ENCODE measurements at regions not wholly inside any gene's neighbourhood (a gene's known extent, or its start where the extent isn't known, plus 50 kb on each side); places are given as distances from the start of the nearest gene placed in this dataset.

DNA sequence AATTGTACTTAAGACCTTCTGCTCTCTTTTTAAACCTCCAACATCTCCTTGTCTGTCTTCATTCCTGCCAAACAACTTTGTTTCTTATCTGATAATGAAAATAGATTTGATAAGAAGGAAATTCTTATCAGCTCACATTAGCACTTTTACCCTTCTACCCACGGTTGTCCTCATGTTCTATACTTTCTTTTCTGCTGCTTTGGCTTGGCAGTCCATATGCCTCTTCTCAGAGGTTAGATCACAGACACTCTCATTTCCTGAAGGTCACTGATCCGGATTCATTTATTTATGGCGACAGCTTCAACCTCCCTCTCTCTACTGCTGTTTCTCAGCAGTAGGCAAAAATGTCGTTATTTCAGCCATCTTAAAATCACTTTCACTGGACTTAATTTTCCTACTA, 2015.8 kb downstream of the NCAM2 start:
- DNase-seq (ENCODE audit: low read depth), result no peak
- no peak overlapping the region for H3K4me3 ChIP-seq (ENCODE audit: control insufficient read depth, low read depth, low read length)
- TF ChIP-seq, protein P1, sequence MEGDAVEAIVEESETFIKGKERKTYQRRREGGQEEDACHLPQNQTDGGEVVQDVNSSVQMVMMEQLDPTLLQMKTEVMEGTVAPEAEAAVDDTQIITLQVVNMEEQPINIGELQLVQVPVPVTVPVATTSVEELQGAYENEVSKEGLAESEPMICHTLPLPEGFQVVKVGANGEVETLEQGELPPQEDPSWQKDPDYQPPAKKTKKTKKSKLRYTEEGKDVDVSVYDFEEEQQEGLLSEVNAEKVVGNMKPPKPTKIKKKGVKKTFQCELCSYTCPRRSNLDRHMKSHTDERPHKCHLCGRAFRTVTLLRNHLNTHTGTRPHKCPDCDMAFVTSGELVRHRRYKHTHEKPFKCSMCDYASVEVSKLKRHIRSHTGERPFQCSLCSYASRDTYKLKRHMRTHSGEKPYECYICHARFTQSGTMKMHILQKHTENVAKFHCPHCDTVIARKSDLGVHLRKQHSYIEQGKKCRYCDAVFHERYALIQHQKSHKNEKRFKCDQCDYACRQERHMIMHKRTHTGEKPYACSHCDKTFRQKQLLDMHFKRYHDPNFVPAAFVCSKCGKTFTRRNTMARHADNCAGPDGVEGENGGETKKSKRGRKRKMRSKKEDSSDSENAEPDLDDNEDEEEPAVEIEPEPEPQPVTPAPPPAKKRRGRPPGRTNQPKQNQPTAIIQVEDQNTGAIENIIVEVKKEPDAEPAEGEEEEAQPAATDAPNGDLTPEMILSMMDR (IDR thresholded peaks at IDR 0.05; ENCODE audit: control insufficient read depth, insufficient read depth, low read depth, low read length, missing control alignments), result no peak

DNA sequence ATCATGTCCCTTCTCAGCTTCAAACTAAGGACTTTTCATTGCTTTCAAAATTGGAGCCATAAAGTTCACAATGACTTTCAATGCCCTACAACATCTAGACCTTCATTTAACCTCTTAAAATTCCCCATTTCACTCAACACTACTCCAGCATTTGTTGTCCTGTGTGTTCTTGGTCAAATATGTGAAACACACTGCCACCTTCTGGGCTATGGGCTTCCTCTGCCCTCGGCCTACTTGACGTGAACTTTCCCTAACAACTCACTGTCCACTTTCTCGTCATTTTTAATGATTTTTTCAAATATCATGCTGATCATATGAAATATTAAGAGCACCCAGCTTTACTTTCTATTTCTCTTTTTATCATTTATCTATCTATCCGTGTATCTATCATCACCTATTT, 2018.4 kb downstream of the NCAM2 start:
- H3K4me3 ChIP-seq (ENCODE audit: control insufficient read depth, low read depth, low read length), result no peak overlapping the region
- DNase-seq (ENCODE audit: low read depth), result no peak

DNA sequence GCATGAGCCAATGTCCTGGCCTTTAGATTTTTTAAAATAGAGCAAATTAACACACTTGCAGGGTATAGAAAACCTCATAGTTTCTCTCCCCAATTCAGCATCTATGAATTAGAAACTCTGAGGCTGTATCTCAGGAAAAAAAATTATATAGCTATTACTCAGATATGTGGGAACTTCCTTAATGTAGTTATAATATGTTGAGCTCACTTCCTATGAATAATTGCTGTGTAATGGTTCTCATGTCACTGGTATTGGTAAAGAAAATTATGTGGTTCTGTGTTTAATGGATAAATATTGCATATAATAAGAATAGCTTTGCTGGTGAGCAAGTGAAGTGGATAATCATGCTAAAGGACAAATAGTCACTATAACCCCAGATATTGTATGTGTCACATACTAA, 2019.8 kb downstream of the NCAM2 start:
- no peak overlapping the region for H3K4me3 ChIP-seq (ENCODE audit: control insufficient read depth, low read depth, low read length)
- DNase-seq (ENCODE audit: low read depth), result no peak
- TF ChIP-seq, protein P1 (IDR thresholded peaks at IDR 0.05; ENCODE audit: control insufficient read depth, insufficient read depth, low read depth, low read length, missing control alignments), result no peak

More for the DNA sequence above, 2018.4 kb downstream of the NCAM2 start:
- TF ChIP-seq, protein P1 (IDR thresholded peaks at IDR 0.05; ENCODE audit: control insufficient read depth, insufficient read depth, low read depth, low read length, missing control alignments), result no peak

DNA sequence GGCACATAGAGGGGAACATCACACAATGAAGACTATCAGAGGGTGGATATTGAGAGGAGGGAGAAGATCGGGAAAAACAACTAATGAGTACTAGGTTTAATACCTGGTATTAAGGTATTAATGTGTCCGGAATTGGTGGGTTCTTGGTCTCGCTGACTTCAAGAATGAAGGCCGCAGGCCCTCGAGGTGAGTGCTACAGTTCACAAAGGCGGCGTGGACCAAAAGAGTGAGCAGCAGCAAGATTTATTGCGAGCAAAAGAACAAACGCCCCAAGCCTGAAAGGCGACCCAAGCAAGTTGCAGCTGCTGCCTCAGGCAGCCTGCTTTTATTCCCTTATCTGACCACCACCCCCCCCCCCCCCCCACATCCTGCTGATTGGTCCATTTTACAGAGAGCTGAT, 2022.8 kb downstream of the NCAM2 start:
- no peak overlapping the region for H3K4me3 ChIP-seq (ENCODE audit: control insufficient read depth, low read depth, low read length)
- TF ChIP-seq, protein P1 (IDR thresholded peaks at IDR 0.05; ENCODE audit: control insufficient read depth, insufficient read depth, low read depth, low read length, missing control alignments), result no peak
- DNase-seq (ENCODE audit: low read depth), result no peak

DNA sequence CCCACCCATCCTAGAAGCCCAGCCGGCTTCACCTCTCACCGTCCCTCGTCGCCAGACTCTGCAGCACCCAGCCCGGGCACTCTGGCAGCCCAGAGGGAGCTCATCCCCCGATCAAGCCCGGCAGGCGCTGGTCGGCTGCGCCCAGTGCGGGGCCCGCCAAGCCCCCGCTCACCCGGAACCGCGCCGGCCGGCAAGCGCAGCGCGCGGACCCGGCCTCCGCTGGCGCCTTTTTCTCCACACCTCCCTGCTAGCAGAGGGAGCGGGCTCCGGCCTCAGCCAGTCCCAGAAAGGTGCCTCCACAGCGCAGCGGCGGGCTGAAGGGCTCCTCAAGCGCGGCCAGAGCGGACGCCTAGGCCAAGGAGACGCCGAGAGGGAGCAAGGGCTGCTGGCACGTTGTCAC, 2023.3 kb downstream of the NCAM2 start:
- H3K4me3 ChIP-seq (ENCODE audit: control insufficient read depth, low read depth, low read length), result no peak overlapping the region
- no peak for DNase-seq (ENCODE audit: low read depth)
- TF ChIP-seq, protein P1 (IDR thresholded peaks at IDR 0.05; ENCODE audit: control insufficient read depth, insufficient read depth, low read depth, low read length, missing control alignments), result no peak

DNA sequence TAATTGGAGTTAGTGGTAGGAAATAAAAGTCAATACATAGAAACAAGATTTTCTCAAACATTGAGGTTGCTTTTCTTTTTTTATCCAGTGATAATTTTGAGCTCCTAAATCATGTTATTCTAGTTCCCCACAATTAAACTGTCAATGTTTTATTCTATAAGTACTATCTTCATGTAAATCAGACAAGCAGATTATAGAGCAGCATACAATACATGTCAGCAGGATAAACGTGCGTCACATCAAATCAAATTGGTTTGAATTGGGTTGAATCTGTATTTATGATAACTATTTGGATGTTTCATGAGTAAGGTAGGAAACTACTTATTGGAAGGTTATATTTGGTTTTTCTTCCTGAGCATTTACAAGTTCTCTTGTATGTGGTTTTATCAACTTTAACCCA, 2028.7 kb downstream of the NCAM2 start:
- TF ChIP-seq, protein P1 (IDR thresholded peaks at IDR 0.05; ENCODE audit: control insufficient read depth, insufficient read depth, low read depth, low read length, missing control alignments), result no peak
- no peak overlapping the region for H3K4me3 ChIP-seq (ENCODE audit: control insufficient read depth, low read depth, low read length)
- DNase-seq (ENCODE audit: low read depth), result no peak

DNA sequence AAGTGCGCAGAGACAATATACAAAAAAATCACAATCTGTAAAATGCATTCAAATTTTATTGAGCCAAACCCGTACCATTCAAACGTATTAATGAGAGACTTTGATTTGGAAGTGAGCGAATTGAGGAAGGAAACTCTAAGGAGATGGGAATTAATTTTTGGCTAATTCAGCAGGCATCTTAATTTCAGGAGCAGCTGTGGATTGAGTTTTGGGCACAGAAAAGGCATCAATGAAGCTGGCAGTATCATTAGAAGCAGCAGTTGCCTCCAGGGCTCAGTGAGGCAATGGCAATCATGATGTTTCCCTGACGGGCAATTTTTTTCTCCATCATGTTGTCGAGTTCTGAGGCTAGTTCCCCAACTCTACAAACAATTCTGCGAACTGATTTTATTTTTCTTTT, 2041.6 kb downstream of the NCAM2 start:
- TF ChIP-seq, protein P1 (IDR thresholded peaks at IDR 0.05; ENCODE audit: control insufficient read depth, insufficient read depth, low read depth, low read length, missing control alignments), result no peak
- no peak overlapping the region for H3K4me3 ChIP-seq (ENCODE audit: control insufficient read depth, low read depth, low read length)
- no peak for DNase-seq (ENCODE audit: low read depth)
